GM18508 (cell line): ENCODE measurements at regions not wholly inside any gene's neighbourhood (a gene's known extent, or its start where the extent isn't known, plus 50 kb on each side); places are given as distances from the start of the nearest gene placed in this dataset.

Source experiments
- ATAC-seq: cut with Tn5 transposase; IDR thresholded peaks from one replicate; pipeline ENCODE4 v1.9.1; 2021; ENCODE audit warnings: moderate number of reproducible peaks; ENCODE audit not compliant: insufficient read depth, unreplicated experiment

DNA sequence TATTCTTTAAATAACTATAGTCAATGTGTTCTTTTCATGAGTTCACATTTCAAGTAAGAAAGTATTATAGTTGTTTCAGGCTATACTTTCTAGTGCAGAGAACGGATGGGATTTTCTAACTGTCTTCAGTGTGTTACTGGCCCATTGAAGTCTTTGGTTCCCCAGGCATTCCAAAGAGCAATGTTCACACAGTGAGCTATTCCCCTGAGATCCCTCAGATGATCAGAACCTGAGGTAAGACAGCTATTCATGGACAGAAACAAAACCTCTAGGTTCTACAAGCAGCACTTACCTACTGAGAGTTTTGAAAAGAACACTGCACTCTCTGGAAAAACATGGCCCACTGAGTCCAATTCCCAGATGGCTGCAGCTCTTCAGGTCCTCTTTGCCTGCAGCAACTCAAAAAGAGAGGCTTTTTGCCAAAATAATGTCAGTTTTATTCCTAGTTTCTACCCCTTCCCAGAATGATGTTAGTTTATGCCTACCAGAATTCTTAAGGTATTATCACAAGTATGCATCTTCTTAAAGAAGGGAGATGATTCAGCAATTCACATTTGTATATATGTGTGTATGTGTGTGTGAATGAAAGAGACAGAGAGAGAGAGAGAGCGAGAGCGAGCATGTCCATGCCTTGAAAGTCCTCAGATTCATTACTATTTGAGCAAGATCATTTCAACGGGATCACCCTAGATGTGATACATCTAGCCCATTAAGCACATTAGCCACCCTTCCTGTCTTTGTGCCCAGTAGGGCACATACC lies 146.1 kb downstream of the PDHA2 start:
- ATAC-seq, result no peak

DNA sequence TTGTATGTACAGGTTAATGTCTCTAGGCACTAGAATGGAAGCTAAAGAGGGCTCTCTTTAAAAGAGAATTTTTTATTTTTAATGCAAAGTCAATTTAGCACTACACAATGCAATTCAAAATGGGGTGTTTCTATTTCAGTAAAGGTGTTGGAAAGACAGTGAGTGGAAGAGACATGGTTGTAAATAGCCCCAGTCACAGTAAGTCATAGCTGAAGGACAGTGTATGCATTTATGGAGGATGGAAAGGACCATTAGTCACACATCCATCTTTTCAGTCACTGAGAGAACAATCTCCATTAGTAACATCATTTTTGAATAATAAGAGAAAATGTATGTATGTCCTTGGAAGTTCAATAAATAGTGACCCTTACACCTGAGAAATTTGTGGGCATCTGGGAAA lies 148.0 kb downstream of the PDHA2 start:
- no peak for ATAC-seq

- no peak for ATAC-seq
Measured at GRCh38 chr4:95998311-95998710, 158.4 kb downstream of the PDHA2 start.

DNA sequence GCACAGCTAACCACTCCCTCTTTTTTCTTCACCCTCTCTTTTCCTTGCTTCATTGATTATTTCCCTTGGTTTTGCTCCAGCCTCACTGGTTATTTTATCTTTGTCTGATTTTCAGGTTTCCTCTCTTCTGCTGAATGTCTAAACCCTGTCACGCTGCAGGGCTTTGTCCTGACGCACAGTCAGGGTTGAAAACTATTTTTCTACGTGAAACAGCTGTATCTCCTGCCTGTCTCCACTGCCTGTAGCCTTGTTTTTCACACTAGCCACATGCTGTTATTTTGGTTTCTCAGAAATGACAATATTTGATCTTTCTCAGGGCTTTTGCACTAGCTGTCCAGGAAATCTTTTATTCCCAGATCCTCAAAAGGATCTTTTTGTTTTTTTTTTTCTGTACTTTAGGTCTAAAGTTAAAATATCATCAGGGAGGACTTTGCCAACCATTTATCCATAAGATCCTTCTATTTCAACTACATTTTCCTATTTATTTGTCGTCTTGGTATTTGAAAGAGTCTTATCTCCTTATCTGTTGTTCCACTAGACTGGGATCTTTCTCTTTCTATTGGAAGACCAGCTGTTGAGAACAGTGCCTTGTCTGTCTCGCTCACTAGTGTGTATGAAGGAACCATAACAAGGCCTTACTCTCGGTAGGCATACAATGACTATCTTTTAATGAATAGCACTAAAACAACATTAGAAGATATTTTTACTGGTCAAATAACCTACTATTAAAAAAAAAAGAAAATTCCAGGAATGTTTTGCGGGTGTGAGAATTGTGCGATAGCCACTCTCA lies 164.3 kb downstream of the PDHA2 start:
- no peak for ATAC-seq

GRCh38 chr4:96009427-96010119 lies 169.7 kb downstream of the PDHA2 start:
- ATAC-seq, result no peak

DNA sequence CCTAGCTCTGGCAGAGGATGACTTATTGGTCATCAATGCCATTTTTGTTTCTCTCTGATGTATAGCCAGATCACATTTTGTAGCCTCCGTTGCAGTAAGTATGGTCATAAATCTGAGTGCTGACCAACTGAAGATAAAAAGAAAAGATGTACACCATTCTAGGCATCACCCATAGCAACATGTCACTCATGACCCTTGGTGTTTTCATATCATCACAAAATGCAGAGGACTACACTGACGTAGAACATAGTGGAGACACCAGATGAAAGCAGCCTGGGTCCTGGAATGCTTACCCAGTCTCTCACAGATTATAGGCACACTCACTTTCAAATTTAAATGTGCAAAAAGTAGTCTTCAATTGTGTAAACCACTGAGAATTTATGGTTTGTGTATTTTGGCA lies 172.8 kb downstream of the PDHA2 start:
- ATAC-seq, result no peak

GRCh38 chr4:96016634-96017299 lies 176.9 kb downstream of the PDHA2 start:
- ATAC-seq, result peak; percentile 86

DNA sequence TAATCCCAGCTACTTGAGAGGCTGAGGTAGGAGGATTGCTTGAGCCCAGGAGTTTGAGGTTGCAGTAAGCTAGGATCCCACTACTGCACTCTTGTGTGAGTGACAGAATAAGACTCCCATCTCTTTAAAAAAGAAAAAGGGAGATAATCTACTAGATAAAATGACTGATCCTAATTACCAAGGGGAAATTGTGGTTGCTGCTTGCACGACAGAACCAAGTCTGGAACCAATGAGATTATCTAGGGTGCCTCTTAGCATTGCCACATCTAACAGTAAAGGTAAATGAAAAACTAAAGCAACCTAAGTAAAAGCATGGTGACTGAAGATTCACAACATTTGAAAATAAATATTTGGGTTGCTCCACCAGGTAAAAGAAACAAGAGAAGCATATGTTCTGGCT lies 185.1 kb downstream of the PDHA2 start:
- ATAC-seq, result no peak

DNA sequence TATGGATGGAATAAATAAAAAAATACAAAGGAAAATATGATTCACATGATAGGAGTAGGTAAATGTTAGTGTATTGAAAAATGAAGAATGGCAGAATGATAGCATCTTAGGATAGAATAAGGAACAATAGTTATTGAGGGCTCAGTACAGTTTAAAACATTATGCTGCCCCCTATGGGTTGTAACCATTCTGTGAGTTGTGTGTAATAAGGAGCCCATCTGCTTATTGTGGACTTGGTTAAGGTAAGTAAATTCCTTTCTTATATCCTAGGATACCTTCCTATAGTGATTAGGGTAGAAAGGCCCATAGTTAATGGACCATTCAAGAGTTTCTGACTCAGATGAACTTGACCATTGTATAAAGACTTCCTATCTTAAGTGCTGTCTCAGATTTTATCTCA lies 195.8 kb downstream of the PDHA2 start:
- ATAC-seq, result no peak

DNA sequence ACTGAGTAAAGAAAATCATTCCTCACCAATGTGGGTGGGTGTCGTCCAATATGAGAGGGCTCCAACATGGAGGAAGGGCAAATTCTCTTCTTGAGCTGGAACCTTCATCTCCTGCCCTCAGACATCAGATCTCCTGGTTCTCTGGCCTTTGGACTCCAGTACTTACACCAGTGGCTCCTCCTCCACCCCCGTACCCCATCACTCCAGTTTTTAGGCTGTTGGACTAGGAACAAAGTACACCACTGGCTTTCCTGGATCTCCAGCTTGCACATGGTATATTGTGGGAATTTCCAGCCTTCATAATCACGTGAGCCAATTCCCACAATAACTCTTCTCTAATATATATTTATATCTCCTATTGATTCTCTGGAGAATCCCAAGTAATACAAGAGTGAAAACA lies 196.9 kb downstream of the PDHA2 start:
- no peak for ATAC-seq

DNA sequence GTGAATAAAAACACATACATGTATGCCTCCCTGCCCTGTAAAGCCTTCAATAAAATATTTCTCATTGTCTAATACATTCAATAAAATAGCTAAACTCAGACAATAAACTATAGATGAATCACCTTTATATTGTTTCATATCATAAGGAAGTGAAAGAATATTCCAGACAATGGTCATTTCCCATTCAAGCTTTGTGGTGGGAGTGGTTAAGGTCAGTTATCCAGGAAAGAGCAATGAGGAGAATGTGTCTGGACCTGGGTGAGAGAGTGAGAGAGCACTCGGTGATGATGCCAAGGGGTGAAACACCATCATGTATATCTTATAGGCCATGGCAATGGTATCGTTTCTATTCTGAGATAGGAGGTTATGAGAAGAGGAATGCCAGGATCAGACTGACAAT lies 197.8 kb downstream of the PDHA2 start:
- no peak for ATAC-seq

DNA sequence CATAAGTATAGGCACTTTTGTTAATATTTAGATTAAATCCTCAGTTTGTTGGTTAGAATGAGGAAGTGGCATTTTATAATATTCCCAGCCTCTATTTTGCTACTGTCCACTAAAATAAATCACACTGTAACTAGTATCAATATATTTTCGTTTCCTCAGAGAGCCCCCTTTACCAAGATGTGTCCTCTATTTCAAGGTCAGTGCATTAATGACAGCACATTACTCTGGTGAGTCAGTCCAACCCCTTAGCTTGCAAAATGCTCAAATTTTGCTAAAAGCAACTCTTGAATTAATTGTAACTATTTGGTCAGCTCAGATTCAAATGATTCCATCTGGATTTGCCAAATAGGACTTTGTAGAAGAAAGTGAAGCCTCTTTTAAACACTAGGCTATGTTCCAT lies 199.3 kb downstream of the PDHA2 start:
- ATAC-seq, result no peak

- no peak for ATAC-seq
Measured at GRCh38 chr4:96039803-96040436, 200.0 kb downstream of the PDHA2 start.

DNA sequence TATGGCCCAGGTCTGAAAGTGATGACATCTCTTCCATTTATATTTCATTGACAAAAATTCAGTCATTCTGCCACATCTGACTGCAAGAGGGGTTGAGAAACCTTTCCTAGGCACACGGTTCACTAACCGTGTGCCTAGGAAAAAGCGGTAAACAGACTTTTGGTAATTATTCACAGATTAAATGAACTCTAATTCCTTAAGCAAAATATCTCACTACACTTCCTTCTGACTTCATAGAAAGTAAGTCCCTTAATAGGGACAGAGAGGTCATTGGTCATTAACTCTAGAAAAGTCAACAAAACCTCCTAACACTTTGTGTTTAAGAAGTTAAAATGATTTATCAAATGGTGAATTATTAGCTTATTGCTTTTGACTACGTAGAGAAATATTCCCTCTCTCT lies 205.1 kb downstream of the PDHA2 start:
- ATAC-seq, result no peak

DNA sequence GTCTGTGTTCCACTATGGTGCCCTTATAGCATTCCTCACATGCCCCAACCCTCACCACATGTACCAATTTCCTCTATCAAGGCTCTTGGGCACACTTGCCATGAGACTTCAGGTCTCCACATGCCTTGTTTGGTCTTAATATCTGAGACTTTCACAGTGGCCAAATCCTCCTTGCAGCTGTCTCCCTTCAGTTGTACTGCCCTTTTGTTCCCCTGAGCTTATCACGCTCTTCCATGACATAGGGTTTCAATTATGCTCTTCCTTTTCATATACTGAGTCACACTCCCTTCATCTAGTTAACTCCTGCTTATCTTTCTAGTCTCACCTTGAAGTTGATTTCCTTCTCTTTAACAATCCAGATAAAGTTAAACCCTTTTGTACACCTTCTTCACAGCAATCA lies 212.9 kb downstream of the PDHA2 start:
- no peak for ATAC-seq

DNA sequence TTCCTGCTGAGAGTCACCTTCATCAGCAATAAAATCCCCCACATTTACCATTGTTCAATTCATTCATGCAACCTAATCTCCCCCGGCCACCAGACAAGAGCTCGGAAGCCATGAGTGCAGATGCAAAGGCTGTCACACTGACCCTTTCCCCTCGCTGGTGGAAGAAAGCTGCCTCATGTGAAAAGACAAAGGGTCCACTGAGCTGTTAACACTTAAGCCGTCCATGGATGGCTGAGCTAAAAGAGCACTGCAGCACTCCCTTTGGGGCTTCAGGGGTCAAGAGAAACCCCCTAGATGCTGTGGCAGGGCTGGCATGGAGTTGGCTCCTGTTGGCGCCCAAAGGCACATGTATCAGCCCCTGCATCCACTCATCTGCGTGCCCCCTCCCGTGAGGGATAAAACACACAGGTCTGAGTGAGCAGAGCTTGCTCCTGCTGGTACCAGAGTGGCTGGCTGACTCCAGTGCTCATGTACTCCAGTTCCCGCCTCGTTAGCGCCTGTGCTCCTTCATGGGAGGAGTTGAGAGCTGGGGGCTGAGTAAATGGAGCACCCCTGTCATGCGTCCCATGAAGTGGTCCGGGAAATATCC lies 216.5 kb downstream of the PDHA2 start:
- no peak for ATAC-seq

- no peak for ATAC-seq
Measured at GRCh38 chr4:96063639-96064038, 223.7 kb downstream of the PDHA2 start.

GRCh38 chr4:96073461-96073860 lies 233.6 kb downstream of the PDHA2 start:
- ATAC-seq, result no peak

- ATAC-seq, result no peak
Measured at GRCh38 chr4:96092151-96092705, 252.3 kb downstream of the PDHA2 start.

GRCh38 chr4:96093057-96093456 lies 253.2 kb downstream of the PDHA2 start:
- no peak for ATAC-seq
